ENCODE measurements at regions not wholly inside any gene's neighbourhood (a gene's known extent, or its start where the extent isn't known, plus 50 kb on each side); places are given as distances from the start of the nearest gene placed in this dataset.
"Not testable (repeated sequence)": the region's sequence is repeated elsewhere in the genome, so short reads cannot be mapped to it uniquely, and the experiment has no call there.

GRCh38 chr2:13381928-13382327 is 665.2 kb downstream of the TRIB2 start:
- DNase-seq; ATAC-seq; intact Hi-C loops (cut with DNase I, micrococcal nuclease): not testable (repeated sequence)

- intact Hi-C loops (cut with DNase I, micrococcal nuclease); DNase-seq; ATAC-seq: not testable (repeated sequence)
Measured at GRCh38 chr2:13389172-13389571, 672.4 kb downstream of the TRIB2 start.

GRCh38 chr2:13390676-13391075 is 673.9 kb downstream of the TRIB2 start:
- intact Hi-C loops (cut with DNase I, micrococcal nuclease) = no loop called here
- ATAC-seq (no peak), DNase-seq (no peak)

GRCh38 chr2:13401312-13401711 is 684.6 kb downstream of the TRIB2 start:
- ATAC-seq = no peak
- intact Hi-C loops (cut with DNase I, micrococcal nuclease) = no loop called here
- no peak for DNase-seq

DNA sequence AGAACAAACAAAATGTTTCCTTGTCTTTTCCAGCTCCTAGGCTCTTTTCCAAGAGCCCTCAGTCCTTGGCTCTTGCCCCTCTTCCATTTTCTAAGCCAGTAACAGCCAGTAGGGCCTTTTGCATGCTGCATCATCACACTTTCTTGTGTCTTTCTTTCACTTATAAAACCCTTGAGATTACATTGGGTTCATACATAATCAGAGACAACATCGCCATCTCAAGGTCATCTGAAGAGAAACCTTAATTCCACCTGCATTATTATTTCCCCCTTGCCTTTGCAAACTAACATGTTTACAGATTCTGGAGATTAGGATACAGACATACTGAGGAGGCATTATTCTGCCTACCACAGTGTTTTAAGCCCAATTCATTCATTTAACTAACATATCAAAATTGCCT is 697.3 kb downstream of the TRIB2 start:
- no peak for ATAC-seq
- no peak for DNase-seq
- intact Hi-C loops (cut with DNase I, micrococcal nuclease) = no loop called here

DNA sequence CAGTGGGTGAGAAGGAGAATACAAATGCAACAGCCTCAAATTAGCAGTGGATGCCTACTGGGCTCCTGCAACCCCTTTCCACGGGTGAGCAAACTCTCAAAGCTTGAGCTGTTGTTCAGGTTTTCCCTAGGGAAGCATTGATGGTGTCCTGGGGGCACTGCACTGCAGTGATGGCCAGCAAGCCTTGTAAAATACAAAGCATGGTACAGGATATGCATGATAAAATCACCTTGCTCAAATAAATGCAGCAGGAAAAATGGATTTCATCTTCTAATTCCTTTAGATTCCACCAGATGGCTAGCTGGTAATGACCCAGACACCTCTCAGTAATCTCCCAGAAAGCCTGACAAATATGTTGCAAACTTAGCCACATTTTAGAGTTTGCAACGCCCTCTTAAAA is 698.2 kb downstream of the TRIB2 start:
- ATAC-seq = no peak
- intact Hi-C loops (cut with DNase I, micrococcal nuclease) = no loop called here
- no peak for DNase-seq

DNA sequence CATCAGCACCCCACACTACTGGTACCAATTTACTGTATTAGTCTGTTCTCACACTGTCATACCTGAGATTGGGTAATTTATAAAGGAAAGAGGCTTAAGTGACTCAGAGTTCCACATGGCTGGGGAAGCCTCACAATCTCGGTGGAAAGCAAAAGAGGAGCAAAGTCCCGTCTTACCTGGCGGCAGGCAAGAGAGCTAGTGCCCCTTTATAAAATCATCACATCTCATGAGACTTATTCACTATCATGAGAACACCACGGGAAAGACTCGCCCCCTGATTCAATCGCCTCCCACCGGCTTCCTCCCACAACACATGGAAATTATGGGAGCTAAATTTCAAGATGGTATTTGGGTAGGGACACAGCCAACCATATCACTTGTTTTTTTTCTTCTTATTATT is 717.2 kb downstream of the TRIB2 start:
- no peak for ATAC-seq
- intact Hi-C loops (cut with DNase I, micrococcal nuclease) = no loop called here
- no peak for DNase-seq

GRCh38 chr2:13443554-13444261 is 727.0 kb downstream of the TRIB2 start:
- DNase-seq; ATAC-seq; intact Hi-C loops (cut with DNase I, micrococcal nuclease): not testable (repeated sequence)

- no peak for ATAC-seq
- intact Hi-C loops (cut with DNase I, micrococcal nuclease) = no loop called here
- DNase-seq = no peak
Measured at GRCh38 chr2:13462464-13462863, 745.7 kb downstream of the TRIB2 start.

DNA sequence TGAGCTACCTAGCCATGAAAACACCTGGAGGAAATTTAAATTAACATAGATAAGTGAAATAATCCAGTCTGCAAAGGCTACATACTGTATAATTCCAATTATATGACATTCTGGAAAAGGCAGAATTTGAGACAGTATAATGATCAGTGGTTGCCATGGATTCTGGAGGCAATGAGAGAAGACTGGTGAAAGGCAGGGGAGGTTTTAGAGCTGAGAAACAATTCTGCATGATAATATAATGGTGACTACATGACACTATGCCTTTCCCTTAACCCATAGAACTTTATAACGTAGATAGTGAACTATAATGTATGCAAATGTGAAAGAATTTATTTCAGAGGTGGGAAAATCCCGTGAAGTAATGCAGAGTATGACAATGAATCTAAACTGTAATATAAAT is 749.3 kb downstream of the TRIB2 start:
- intact Hi-C loops (cut with DNase I, micrococcal nuclease) = no loop called here
- ATAC-seq = no peak
- no peak for DNase-seq

DNA sequence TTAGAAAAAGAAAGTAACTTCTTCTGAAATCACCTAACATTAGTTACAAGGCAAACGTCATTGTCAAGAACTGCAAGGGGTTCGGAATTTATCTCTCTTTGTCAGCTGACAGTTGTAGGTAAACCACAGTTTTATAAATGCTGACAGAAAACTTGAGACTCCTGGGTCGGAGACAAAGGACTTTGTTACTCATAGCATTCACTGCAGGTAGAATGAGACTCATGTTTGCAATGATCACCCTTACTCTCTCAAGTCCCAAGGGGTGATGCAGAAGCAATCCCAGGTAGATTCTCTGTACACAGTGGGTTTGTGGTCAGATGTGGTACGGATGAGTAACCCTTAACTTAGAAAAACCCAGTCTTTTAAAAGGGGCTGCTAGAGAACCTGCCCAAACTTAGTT is 757.8 kb downstream of the TRIB2 start:
- intact Hi-C loops (cut with DNase I, micrococcal nuclease) = no loop called here
- DNase-seq = no peak
- ATAC-seq = no peak

- no peak for ATAC-seq
- no peak for DNase-seq
- intact Hi-C loops (cut with DNase I, micrococcal nuclease) = no loop called here
Measured at GRCh38 chr2:13480057-13480456, 763.3 kb downstream of the TRIB2 start.

DNA sequence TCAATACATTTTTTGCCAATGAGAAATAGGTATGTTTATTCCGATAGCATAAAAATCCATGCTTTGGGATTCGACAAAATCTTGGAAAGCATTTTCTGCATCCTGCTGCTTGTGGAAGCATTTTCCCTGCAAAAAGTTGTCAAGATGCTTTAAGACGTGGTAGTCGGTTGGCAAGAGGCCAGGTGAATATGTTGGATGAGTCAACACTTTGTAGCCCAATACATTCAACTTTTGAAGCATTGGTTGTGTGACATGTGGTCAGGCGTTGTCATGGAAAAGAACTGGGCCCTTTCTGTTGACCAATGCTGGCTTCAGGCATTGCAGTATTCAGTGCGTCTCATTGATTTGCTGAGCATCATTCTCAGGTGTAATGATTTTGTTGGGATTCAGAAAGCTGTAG is 764.5 kb downstream of the TRIB2 start:
- ATAC-seq (no peak), DNase-seq (no peak)
- intact Hi-C loops (cut with DNase I, micrococcal nuclease) = no loop called here

- ATAC-seq (no peak), DNase-seq (no peak)
- intact Hi-C loops (cut with DNase I, micrococcal nuclease) = no loop called here
Measured at GRCh38 chr2:13485256-13485655, 768.5 kb downstream of the TRIB2 start.

GRCh38 chr2:13488965-13489364 is 772.2 kb downstream of the TRIB2 start:
- no peak for ATAC-seq
- intact Hi-C loops (cut with DNase I, micrococcal nuclease) = no loop called here
- no peak for DNase-seq

DNA sequence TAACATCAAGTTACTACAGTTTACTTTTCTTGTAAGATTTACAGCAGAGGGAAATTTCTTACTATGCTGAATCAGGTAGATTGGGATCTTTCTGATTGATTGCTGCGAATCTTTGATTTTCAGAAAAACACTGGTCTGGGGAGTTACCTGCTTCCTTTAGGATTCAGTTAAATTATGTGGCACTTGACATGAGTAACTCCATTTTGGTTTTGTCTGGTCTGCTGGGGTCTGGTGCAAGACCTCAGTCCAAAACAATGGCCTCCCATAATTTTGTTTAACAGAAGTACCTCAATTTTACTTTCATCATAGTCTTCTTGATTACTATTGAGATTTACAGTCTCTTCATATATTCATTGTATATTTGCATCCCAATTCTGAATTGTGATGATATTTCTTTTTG is 775.5 kb downstream of the TRIB2 start:
- ATAC-seq (no peak), DNase-seq (no peak)
- intact Hi-C loops (cut with DNase I, micrococcal nuclease) = no loop called here

DNA sequence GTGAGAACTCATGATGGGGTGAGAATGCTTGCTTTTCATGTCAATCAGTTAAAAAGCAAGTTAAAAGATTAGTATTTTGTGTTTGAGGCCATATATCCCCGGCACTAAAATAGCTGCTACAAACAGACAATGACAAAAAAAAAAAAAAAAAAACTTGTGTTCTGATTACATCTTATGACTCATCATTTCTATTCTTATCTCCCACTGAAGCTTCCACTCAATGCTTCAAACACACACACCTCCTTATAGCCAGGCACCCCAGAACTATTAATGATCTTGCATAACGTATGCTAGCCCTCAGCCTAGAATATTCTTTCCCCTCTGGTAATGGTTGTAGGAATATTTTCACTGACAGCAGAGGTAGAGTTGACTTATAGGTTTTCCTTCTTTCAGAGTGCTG is 778.3 kb downstream of the TRIB2 start:
- intact Hi-C loops (cut with DNase I, micrococcal nuclease) = no loop called here
- ATAC-seq = no peak
- DNase-seq = no peak

GRCh38 chr2:13504808-13505207 is 788.1 kb downstream of the TRIB2 start:
- DNase-seq (no peak), ATAC-seq (no peak)
- intact Hi-C loops (cut with DNase I, micrococcal nuclease) = no loop called here

DNA sequence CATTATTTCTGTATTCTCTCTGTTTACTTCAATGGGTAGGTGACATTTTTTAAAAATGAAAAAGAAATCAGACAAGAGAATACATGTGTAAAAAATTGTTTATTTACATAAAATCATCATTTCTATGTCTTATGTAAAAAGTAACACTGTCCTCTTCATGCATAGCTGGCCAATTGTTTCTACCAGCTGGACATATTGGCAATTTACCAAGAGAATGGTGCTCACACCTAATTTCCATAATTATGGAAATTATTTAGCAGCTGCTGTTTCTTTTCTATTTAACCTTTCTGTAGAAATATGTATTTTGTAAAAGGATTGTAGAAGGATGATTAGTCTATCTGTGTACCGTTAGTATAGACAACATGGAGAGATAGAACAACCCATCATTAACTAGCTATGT is 791.9 kb downstream of the TRIB2 start:
- DNase-seq = no peak
- intact Hi-C loops (cut with DNase I, micrococcal nuclease) = no loop called here

DNA sequence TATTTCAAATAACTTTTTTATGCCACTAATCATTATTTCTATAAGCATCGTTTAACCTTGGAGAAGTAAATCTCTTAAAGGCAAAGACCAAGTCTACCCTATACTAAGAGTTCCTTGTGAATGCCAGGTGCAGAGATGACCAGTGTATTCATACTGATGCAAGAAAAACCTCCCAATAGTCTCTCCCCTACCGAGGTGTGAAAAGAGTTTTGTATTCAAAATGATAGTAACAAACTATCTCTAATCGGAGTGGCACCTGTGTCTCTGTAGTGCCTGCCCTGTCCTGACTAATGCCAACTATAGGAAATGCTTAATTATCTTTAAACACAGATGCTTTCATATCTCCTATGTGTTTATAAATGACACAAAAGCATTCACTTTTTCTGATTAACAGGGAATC is 798.5 kb downstream of the TRIB2 start:
- ATAC-seq = no peak
- intact Hi-C loops (cut with DNase I, micrococcal nuclease) = no loop called here
- no peak for DNase-seq

More for the DNA sequence above, 791.9 kb downstream of the TRIB2 start:
- ATAC-seq = no peak

GRCh38 chr2:13522096-13522495 is 805.4 kb downstream of the TRIB2 start:
- intact Hi-C loops (cut with DNase I, micrococcal nuclease) = no loop called here
- DNase-seq = no peak
- ATAC-seq = no peak

All from left colon (tissue), 2 donors.